C4-2B (cell line): ENCODE measurements at regions not wholly inside any gene's neighbourhood (a gene's known extent, or its start where the extent isn't known, plus 50 kb on each side); places are given as distances from the start of the nearest gene placed in this dataset.

Experiments
- H3K27ac ChIP-seq: fragments of 450-650 bp; 2 replicates; pipeline ENCODE4 v1.5.1; 2017
- ZFX ChIP-seq: fragments of 450-650 bp; IDR thresholded peaks from 2 replicates; pipeline ENCODE4 v1.6.1; 2017
- TF ChIP-seq, protein P1 (sequence below): fragments of 450-650 bp; conservative IDR thresholded peaks from 2 replicates; pipeline ENCODE4 v1.5.1; 2017; ENCODE audit warnings: mild to moderate bottlenecking

DNA sequence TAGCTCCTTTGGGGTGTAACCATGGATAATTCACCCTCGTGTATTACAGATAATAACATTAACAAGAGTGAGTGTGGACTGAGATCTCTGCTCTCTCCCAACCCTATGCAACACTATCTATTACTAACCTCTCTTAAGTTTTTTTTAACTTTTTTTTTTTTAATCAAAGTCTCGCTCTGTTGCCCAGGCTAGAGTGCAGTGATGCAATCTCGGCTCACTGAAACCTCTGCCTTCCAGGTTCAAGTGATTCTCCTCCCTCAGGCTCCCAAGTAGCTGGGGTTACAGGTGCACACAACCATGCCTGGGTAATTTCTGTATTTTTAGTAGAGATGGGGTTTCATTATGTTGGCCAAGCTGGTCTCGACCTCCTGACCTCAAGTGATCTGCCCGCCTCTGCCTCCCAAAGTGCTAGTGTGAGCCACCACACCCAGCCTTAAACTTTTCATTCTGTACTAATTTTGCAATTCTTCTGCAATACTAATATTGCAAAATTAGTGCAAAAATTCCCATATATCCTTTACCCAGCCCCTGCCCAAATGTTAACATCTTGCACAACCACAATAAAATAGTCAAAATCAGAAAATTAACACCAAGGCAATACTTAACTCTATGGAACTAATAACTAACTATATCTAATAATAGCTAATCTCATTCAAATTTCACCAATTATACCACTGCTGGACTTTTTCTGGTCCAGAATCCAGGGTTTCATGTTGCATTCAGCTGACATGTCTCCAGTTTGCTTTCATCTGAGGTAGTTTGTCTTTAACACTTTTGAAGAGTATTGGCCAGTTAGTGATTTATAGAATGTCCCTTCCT is 66.5 kb upstream of the TCF7L2 start:
- no peak overlapping the region for H3K27ac ChIP-seq
- TF ChIP-seq, protein P1, sequence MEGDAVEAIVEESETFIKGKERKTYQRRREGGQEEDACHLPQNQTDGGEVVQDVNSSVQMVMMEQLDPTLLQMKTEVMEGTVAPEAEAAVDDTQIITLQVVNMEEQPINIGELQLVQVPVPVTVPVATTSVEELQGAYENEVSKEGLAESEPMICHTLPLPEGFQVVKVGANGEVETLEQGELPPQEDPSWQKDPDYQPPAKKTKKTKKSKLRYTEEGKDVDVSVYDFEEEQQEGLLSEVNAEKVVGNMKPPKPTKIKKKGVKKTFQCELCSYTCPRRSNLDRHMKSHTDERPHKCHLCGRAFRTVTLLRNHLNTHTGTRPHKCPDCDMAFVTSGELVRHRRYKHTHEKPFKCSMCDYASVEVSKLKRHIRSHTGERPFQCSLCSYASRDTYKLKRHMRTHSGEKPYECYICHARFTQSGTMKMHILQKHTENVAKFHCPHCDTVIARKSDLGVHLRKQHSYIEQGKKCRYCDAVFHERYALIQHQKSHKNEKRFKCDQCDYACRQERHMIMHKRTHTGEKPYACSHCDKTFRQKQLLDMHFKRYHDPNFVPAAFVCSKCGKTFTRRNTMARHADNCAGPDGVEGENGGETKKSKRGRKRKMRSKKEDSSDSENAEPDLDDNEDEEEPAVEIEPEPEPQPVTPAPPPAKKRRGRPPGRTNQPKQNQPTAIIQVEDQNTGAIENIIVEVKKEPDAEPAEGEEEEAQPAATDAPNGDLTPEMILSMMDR = no peak
- TF ChIP-seq ZFX = no peak

DNA sequence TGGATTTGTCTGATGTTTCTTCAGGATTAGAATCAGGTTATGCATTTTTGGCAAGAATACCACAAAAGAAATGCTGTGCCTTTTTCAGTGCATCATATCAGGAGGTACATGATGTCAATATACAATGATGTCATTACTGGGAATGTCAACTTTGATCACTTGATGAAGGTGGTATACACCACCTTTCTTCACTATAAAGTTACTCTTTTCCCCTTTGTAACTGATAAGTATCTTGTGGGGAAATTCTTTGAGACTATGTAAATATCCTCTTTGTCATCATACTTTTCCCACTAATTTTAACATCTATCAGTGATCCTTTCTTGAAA is 65.9 kb upstream of the TCF7L2 start:
- no peak overlapping the region for H3K27ac ChIP-seq
- TF ChIP-seq, protein P1 = no peak
- no peak for TF ChIP-seq ZFX

DNA sequence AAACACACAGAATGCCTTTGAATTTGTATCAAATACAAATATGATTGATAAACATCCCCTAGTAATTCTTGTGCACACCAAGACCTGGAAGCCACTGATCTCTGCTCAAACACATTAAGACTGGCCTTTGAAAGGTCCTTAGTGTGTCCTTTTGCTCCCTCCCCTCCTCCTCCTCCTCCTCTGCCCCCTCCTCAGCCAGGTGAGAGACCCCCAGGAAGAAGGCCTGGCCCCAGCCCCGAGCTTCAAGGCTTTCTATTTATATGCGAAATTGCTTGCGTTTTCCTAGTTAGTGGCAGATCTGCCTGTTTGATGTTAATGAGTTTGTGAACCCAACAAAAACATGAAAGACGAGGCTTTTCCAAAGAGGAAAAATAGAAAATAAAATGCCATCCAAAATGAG is 63.6 kb upstream of the TCF7L2 start:
- TF ChIP-seq ZFX = no peak
- TF ChIP-seq, protein P1 = no peak
- H3K27ac ChIP-seq = no peak overlapping the region

DNA sequence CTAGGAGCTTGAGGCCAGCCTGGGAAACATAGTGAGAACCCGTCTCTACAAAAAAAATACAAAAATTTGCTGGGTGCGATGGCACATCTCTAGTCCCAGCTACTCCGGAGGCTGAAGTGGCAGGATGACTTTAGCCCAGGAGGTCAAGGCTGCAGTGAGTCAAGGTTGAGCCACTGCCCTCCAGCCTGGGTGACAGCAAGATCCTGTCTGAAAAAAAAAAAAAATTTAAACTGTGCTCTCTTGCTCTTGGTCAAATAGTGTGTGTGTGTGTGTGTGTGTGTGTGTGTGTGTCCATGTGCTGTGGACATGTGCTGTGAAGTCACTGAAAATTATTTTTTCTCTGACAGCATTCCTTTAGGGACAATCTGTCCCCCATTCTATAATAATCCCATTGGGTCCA is 62.1 kb upstream of the TCF7L2 start:
- no peak overlapping the region for H3K27ac ChIP-seq
- TF ChIP-seq, protein P1 = no peak

DNA sequence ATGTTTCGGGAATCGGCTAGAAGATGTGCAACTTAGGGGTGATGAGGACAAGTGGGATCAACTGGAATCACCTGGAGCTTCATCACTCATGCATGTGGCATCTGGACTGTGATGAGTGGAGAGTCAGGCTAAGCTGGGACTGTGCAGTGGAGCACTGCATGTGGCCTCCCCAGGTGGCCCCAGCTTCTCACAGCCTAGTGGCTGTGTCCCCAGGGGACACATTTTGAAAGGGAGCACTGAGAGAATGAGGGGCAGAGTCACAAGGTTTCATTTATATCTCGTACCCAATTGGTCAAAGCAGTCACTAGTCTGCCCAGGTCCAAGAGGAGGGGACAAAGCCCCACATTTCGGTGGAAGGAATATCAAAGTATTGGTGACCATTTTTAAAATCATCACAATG is 54.8 kb upstream of the TCF7L2 start:
- H3K27ac ChIP-seq = no peak overlapping the region
- TF ChIP-seq, protein P1 = no peak
- TF ChIP-seq ZFX = no peak

DNA sequence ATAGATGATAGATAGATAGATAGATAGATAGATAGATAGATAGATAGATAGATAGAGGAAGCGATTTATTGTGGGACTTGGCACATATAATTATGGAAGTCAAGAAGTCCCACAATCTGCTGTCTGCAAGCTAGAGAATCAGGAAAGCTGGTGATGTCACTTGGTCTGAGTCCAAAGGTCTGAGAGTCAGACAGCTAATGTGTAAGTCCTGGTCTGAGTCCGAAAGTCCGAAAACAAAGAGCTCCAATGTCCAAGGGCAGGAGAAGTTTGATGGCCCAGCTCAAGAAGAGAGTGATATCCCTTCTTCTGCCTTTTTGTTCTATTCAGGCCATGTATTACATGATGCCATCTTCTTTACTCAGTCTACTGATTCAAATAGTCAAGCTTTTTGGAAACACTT is 53.8 kb upstream of the TCF7L2 start:
- TF ChIP-seq, protein P1 = no peak
- TF ChIP-seq ZFX = no peak
- H3K27ac ChIP-seq = no peak overlapping the region

DNA sequence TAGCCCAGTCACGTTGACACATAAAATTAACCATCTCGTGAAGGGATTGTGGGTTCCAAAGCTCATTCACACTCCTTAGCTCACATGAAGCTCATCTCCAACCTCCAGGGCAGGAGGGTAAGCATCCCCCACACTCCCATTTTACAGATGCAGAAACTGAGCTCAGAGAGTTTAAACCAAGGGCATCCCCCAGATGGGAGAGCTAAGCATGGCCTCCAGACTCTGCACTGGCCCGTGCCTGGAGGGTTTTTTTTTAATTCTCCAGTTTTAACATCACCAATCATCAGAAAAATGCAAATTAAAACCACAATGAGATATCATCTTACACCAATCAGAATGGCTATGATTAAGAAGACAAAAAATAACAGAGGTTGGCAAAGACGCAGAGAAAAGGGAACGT is 53.3 kb upstream of the TCF7L2 start:
- H3K27ac ChIP-seq = no peak overlapping the region
- no peak for TF ChIP-seq ZFX
- TF ChIP-seq, protein P1 = no peak
